ENCODE measurements at regions not wholly inside any gene's neighbourhood (a gene's known extent, or its start where the extent isn't known, plus 50 kb on each side); places are given as distances from the start of the nearest gene placed in this dataset.

GRCh38 chr17:69783865-69784264 lies 291.2 kb upstream of the KCNJ16 start:
- TF ChIP-seq EZH2 (IDR thresholded peaks at IDR 0.05) (no peak), POLR2AphosphoS5 (IDR thresholded peaks at IDR 0.05; ENCODE audit: borderline replicate concordance, low read depth, low read length) (no peak), FOXP2 (optimal IDR thresholded peaks at IDR 0.05; ENCODE audit: control extremely low read depth, extremely low read length, insufficient read depth) (no peak)
